ENCODE measurements at regions not wholly inside any gene's neighbourhood (a gene's known extent, or its start where the extent isn't known, plus 50 kb on each side); places are given as distances from the start of the nearest gene placed in this dataset.

GRCh38 chr13:86714495-86714894, 915.3 kb upstream of the SLITRK6 start:
- TF ChIP-seq CTCF (IDR thresholded peaks at IDR 0.05) (no peak), ZFX (IDR thresholded peaks at IDR 0.05; ENCODE audit: borderline replicate concordance) (no peak)

Data from 22Rv1 (cell line).